Stimulated activated CD4-positive, alpha-beta T cell treated with anti-CD3 and anti-CD28 coated beads, Interleukin-1b, Interleukin-23, amount 100 ng/mL, for 1 hour (primary cell): ENCODE measurements at regions not wholly inside any gene's neighbourhood (a gene's known extent, or its start where the extent isn't known, plus 50 kb on each side); places are given as distances from the start of the nearest gene placed in this dataset.

Experiments used
- DNase-seq, 2 donors: peaks; one replicate each; pipeline ENCODE4 v3.0.0-alpha.2; 2020; ENCODE audit warnings: low read depth in 2 of 2

DNA sequence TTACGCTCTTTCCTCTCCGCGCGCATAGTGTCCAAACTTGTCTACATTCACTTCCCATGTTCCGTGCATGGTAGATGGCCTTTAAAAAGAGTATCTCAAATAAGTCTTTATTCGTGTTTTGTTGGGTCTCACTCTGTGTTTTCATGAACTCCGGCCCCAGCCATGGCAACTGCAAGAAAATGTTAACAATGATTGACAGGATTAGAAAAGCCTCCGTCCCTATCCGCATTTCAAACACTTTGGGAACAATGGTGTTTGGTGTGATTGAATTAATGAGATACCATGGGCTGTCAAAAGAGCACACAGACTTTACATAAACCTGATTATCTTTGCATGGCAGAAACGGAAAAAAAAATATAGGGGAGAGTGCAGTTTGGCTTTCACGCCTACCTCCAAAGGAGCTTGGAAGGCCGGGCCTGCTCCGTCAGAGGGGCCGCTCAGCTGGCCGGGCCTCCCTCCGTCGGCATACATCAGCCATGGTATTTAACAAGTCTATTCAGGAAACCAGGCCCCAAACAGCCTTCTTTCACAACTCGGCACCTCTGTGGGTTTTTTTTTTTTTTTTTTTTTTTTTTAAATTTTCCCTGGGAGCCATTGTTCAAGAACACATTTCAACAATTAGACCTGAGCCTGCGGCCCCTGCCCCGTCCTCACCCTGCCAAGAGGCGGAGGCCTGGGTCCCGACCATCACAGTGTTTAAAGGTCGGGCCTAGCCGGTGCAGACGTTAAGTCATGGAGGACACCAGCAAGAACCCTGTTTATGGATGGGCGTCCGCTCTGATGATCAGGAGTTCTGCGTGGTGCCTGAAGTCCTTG, 323.8 kb upstream of the IRX4 start:
- DNase-seq = no peak

DNA sequence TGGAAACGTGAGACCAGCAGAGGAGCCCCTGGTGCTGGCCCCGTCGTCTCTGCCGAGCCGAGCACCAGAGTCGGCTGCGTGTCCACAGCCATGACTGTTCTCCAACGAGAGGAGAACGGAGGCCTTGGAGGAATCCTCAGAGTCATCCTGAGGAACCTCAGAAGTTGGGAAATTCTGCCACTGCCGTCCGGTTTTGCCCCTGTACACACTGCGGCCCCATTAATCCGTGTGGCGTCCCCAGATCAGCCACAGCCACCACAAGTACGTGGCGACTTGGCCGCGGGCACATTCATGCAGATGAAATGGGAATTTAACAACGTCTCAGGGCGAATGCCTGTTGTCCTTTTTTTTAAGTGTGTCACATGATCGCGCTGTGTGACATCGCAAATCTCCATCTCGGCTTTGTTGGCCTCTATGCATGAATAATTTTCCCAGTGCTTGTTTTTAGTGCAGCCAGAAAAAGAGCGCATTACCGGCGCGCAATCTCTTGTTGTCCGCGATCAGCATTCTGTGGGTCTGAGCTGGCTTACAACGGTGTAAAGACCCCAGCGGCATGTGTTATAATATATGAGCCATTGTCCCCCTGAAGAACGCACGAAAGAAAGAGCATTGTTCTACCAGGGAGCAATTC, 323.0 kb upstream of the IRX4 start:
- DNase-seq = no peak

DNA sequence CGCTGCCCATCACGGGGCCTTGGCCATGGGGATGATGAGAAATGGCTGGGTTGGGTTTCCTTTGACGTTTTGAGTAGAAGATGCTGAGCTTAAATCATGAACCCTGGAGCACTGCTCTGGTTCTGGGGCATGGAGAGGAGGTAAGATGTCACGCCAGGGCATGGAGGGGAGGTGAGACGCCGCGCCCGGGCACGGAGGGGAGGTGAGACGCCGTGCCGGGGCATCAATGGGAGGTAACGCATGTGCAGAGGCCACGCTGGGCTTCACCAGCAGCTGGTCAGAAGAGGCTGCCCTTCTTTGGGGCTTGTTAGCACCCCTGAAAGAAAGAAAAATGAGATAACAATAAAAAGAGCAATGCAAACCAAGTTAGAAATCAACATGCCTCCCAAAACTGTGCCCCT, 322.5 kb upstream of the IRX4 start:
- DNase-seq = no peak

DNA sequence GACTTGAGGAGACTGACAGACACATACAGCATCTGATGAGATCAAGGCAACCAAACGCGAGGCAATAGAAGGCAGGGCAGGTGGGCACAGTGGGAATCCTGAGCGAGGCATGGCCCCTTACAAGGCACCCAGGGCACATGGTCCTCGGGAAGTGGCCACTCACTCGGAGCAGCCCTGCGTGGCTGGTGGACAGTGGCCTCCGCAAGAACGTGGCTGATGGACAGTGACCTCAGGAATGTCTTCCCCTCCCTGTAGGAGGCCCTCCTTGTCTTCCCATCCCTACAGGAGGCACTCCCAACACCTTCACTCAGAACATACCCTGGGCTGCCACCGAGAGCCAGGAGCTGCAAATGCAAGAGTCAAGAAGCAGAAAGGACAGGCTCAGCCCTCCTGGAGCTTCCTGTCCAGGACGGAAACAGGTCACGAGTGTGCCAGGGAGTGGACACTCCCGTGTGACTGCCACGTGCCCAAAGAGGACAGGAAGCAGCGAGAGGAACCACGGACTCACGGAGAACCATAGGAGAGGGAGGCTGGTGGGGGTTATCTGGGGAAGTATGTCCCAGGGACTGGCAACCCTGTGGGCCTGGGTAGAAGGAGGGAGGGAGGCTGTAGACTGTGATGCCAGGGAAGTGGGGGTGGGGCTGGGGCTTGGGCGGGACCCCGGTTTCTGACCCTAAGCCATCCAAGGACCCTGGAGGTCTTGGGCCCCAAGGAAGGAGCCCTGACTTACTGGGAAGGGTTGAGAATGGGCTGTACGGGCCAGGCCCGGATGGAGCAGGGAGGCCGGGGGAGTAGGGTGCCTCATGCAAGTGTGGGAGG, 321.9 kb upstream of the IRX4 start:
- no peak for DNase-seq

DNA sequence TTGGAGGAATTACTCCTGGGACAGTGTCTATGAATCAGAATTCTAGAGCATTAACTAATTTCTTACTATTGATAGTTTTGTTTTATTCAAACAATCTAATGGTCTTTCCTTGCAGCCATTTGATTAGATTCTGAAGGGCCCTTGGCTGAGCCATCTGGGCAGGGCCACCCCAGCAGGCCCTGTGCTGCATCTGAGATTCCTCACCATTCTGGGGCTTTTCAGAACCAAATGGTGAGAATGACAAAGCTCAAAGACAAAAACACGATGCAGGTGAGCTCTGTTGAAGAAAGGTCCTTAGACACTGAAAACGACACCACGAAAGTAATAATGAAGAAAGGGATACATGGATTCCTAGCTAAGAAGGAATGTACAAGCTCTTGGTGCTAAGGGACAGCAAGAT, 321.0 kb upstream of the IRX4 start:
- no peak for DNase-seq

DNA sequence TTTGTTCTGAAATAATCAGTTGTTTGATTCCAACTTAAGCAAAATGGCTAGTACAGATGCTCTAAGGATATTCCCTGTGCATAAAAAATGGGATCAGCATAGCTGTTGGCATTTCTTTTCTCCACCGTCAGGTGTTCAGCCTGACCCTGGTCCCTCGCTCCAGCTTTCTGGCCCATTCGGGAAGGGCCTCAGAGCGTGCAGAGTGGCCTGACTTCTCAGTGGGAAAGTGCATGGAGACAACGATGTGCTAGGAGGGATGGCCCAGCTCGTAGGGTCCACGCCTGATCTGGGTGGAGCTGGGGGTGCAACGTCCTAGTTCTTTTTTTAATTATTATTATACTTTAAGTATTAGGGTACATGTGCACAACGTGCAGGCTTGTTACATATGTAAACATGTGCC, 319.1 kb upstream of the IRX4 start:
- no peak for DNase-seq

DNA sequence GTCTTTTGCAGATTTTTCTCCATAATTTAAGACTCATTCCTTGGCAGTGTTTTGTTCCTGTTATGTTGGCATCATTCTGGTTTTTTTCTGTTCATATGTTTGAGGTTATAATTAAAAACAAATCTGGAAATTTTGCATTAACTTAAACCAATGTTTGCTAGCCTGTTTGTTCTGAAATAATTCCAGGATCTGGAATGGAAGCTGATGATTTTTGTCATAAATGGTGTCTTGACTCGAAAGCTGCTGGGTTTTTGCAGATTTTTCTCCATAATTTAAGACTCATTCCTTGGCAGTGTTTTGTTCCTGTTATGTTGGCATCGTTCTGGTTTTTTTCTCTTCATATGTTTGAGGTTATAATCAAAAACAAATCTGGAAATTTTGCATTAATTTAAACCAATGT, 318.7 kb upstream of the IRX4 start:
- DNase-seq = no peak

DNA sequence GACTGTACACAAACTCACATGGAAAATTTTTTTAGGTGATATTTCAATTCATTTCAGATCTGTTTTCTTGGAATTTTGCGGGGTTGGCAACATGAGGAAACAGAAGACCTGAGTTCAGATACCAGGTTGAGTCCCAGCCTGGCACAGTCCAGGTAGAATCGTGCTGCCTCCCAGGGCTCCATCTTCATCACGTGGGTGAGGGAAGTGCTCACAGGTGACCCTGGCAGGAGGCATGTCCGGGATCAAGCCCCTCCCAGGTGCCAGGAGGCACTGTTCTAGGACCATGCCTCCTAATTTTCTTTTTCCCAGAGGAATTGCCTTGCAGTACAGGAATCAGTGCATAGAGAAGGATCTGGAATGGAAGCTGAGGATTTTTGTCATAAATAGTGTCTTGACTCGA, 318.3 kb upstream of the IRX4 start:
- DNase-seq = no peak

DNA sequence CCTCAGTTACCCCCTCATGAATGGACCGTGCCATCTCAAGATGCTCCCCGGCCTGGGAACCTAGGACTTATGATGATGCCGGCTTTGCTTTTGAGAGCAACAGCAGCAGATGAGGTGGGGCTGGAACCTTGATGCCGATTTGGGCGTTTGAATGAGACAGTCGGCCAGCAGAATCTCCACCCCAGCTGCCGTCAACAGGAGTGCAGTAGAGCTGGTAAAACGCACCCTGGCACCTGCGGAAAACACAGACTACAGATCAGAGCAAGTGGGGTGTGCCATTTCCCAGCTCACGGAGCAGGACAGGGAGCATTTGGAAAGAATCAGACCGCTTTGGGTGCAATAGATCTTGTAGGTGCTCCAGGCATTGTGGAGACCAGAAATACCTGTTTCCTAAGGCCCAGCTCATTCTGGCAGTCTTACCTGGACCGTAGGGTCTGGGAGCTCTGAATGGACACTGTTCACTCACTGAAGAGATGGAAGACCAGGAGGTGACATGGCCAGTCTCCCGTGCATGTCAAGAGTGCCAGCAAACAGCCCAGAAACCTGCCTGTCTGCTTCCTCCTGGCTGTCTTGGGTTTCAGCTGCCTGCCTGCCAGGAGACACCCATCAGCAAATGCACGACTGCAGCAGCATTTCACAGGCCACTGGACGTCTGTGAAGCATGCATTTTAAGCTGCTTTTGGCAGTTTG, 317.7 kb upstream of the IRX4 start:
- DNase-seq = no peak

DNA sequence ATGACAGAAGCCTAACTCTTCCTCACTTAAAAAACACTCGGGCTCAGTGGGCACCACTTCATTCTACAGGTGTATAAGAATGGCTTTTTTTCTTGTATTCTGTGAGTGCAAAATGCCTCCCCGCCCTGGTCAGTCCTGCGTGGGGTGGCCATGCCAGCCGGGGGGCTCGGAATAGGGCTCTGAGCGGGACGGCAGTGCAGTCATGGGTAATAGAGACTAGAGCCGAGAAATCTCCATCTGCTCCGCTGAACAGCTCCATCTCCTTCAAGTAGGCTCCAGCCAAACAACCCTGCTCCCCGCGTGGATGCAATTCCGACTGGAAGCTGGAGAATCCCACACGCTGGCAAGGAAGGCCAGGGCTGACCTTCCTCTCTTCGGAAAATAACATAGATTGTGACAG, 317.0 kb upstream of the IRX4 start:
- DNase-seq = no peak

DNA sequence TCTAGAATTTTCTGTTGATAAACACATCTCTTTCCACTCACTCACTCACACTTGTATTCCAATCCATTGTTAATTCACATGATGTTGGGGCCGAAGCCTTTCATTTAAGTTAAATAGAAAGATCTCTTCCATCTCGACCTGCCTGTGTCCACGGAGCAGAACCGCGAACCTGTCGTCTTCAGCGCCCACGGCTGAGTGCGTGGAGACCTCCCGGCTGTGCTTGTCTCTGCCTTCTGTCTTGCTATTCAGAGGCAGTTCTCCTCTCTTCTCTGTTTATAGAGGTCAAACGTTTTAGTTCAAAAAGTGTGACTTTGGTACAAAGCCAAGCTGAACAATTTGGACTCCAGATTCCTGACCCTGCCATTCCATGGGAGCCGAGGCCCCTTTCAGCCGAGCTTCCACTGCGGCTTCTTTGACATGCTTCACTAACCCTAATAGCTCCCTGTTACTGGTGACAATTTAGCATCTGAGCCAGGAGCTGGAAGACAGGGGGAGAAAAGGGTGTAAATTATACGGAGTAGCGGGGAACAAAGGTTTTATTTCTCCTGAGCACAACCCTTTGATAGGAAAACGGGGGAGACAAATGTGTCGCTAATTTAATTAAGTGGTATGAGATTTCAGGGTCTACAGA, 314.4 kb upstream of the IRX4 start:
- no peak for DNase-seq

DNA sequence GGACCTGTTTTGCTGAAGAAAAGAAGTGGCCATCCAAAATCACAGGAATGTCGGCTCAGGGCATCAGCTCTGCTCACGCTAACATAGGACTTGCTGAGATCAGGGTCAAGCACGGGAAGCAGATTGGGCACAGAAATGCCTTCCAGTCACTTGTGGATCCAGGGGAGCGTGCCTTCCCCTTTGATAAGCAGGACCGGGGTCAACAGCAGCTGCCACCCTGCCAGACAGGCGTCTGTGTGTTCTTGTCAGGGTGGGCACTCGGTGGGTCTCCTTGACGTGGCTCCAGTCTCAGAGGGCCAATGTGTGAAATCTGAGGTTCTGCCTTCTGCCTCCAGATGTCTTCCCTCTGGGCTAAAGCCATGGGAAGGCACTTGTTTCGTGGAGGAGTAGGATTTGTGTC, 313.7 kb upstream of the IRX4 start:
- DNase-seq = no peak

DNA sequence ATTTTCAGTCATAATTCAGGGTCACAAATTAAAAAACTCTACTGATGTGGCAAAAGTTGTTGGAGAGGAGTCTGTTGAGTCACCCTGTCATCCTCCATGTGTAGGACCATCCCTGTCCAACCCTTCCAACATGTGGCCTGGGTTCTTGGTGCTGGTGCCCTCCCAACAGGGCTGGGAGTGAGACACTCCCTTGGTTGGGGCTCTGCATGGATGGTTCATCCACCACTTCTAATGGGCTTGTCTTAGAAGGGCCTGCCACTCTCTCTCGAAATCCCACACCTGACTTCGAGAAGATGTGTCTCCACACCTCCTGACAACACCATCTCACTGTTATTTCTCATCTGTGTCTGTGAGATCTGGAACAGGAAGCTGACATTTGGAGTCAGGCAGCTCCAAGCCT, 312.2 kb upstream of the IRX4 start:
- DNase-seq = no peak

DNA sequence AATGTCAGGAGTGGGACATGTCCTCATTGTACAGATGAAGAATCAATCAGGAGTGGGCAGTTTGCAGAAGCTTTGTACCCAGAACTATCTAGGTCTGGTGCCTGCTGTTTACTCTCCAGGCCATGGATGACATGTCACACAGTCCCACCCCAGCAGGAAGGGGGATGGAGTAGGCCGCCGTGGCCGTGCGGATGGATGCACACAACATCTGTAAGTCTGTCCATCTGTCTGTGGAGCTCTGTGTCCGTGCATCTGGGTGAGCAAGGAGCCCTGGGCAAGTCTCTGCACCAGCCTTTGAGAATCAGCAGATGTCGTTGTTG, 311.5 kb upstream of the IRX4 start:
- no peak for DNase-seq

DNA sequence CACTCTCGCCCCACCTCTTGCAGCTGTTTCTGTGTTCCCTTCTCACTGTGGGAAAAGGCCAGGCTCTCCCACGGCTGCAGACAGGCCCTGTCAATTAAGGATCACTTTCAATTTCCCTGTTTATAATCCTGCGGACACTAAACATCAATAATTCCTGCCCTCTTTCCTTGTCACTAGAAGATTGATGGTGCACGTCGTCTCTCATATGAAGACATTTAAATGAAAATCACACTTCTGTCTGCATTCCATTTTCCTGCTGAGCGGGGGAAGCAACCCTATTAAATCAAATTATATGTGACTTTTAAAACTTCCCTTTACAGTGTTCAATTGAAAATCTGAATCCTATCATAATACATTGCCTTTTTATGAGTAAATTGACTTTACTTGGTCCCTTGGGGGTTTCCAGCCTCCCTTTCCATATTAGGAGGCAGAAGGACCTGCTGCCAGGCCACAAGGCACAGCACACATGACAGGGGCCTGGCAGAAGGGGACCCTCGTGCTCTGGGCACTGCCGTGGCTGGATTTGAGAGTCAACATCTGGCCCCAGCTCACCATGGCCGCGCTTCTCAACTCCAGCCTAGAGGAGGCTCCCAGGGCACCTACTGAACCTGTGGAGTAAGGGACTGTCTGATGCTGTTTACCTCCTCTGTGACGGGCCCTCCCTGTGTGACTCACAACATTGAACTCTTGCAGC, 311.0 kb upstream of the IRX4 start:
- DNase-seq = no peak

DNA sequence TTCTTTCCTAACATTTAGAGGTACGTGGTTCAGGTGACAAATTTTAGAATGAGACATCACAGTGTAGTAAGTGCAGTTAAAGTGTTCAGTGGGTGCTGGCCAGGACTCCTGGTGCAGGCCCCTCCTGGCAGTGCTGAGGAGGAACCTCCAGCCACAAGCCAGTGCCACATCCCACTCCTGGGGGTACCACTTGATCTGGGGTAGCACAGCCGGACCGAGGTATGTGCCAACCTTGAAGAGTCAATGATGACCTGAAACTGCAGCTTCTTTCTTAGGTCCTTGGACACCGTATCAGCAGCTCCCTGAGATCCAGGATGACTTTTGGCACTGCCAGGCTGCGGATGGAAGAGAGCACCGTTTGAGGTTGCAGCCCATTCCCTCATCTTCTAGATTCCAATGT, 310.4 kb upstream of the IRX4 start:
- DNase-seq = no peak

DNA sequence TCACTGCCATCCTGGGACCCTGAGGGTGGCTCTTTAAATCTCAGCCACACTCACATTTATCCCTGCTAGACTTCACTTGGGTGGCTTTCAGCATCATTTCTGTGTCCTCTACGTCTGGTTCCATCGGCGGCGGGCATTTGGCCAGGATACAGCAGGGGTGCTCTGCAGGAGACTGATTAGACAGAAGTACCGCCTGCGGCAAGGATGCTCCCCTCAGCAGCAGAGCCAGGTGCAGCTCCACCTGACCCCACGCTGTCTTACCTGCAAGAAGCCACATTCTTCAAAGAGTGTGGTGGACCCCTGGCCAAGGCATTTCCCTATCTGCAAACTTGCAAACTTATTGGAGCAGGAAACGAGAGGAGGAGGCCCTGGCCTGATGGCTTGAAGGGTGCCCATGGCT, 309.8 kb upstream of the IRX4 start:
- DNase-seq = no peak

DNA sequence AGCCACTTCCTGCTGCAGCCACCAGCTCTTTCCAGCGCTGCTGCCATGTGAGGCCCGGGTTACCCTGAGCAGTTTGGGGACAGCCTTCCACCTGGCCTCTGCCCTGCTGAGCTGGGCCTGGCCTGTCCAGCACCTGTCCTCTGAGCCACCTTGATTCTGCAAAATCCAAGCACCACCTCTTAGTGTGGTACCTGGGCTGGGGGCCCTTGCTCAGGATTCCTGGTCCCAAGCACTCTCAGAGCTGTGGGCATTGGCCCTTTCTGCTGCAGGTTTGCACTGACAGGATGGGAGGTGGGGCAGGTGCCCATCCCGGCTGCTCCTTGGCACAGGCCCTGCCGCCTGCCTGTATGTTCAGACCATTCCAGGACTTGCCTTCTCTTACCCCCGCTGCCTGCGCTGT, 309.2 kb upstream of the IRX4 start:
- no peak for DNase-seq

DNA sequence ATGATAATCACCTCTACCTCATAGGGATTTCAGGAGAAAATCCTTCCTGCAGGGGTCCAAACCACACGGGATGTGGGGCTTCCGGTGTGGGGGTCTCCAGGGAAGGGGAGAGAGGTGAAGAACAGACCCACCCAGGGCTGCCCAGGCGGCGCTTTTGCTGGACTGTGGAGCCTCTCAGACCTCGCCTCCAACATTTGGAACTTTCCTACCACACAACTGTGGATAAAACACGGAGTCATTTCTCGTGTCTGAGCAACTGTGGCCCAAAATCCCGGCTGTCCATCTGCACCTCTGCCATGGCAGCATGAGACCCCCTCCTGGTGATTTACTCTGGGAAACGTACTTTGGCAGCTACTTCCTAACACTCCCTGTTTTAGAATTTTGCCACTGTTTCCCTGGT, 307.8 kb upstream of the IRX4 start:
- no peak for DNase-seq

DNA sequence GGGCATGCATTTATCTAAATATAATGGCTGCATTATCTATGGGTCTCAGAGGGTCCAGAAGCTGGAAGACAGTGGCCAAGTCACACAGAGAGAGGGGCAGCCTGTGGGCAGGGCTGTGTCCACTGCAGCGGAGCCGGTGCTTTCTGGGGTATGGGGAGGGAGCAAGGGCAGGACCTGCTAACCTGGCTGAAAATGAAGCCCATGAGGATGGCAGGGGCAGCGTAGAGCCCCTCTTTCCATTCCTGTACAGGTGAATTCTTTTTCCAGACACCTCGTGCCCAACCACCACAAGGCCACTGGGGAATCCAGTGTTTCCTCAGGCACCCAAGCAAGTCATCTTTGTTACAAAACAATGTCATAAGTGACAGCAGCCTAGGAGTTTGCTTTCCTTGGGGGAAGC, 305.9 kb upstream of the IRX4 start:
- no peak for DNase-seq

DNA sequence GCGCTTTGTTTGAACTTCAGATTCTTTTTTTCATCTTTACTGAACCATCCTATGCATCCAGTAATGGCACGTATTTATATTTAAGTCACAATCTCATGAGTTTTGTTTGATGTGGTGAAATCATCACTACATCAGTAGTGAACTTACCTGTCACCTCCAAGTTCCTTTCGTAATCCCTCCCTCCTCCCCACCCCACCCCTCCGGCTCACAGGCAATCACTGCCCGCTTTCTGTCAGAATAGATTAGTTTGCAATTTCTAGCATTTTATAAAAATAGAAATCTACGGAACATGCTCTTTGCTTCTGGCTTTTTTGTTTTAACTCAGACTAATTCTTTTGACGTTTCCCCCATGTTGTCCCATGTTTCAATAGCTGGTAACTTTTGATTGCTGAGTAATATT, 305.4 kb upstream of the IRX4 start:
- no peak for DNase-seq
